ENCODE measurements at regions not wholly inside any gene's neighbourhood (a gene's known extent, or its start where the extent isn't known, plus 50 kb on each side); places are given as distances from the start of the nearest gene placed in this dataset.
A peak's percentile ranks its signal among the peaks of the same experiment; 100 is the strongest.

GRCh38 chr6:81476881-81477280 is 275.6 kb downstream of the TENT5A start:
- DNase-seq (ENCODE audit: low spot score): no peak

- no peak for DNase-seq (ENCODE audit: low spot score)
Measured at GRCh38 chr6:81475646-81476045, 276.8 kb downstream of the TENT5A start.

GRCh38 chr6:81465859-81466258 is 286.6 kb downstream of the TENT5A start:
- no peak for DNase-seq (ENCODE audit: low spot score)

GRCh38 chr6:81456416-81456815 is 296.1 kb downstream of the TENT5A start:
- DNase-seq (ENCODE audit: low spot score): no peak

GRCh38 chr6:81455641-81456040 is 296.8 kb downstream of the TENT5A start:
- DNase-seq (ENCODE audit: low spot score): no peak

- peak; percentile 28 for DNase-seq (ENCODE audit: low spot score)
Measured at GRCh38 chr6:81451787-81452186, 300.7 kb downstream of the TENT5A start.

- peak; percentile 30 for DNase-seq (ENCODE audit: low spot score)
Measured at GRCh38 chr6:81450180-81450579, 302.3 kb downstream of the TENT5A start.

- no peak for DNase-seq (ENCODE audit: low spot score)
Measured at GRCh38 chr6:81446509-81446908, 306.0 kb downstream of the TENT5A start.

- no peak for DNase-seq (ENCODE audit: low spot score)
Measured at GRCh38 chr6:81439417-81439816, 313.1 kb downstream of the TENT5A start.

GRCh38 chr6:81436990-81437389 is 315.5 kb downstream of the TENT5A start:
- DNase-seq (ENCODE audit: low spot score): no peak

GRCh38 chr6:81413306-81413705 is 339.2 kb downstream of the TENT5A start:
- no peak for DNase-seq (ENCODE audit: low spot score)

- DNase-seq (ENCODE audit: low spot score): no peak
Measured at GRCh38 chr6:81401970-81402690, 350.4 kb downstream of the TENT5A start.

- no peak for DNase-seq (ENCODE audit: low spot score)
Measured at GRCh38 chr6:81396916-81397315, 355.6 kb downstream of the TENT5A start.

- DNase-seq (ENCODE audit: low spot score): no peak
Measured at GRCh38 chr6:81387163-81387562, 365.3 kb downstream of the TENT5A start.

GRCh38 chr6:81384921-81385320 is 367.6 kb downstream of the TENT5A start:
- no peak for DNase-seq (ENCODE audit: low spot score)

GRCh38 chr6:81383472-81383871 is 369.0 kb downstream of the TENT5A start:
- no peak for DNase-seq (ENCODE audit: low spot score)

GRCh38 chr6:81382852-81383251 is 369.6 kb downstream of the TENT5A start:
- DNase-seq (ENCODE audit: low spot score): no peak

GRCh38 chr6:81381382-81381916 is 371.0 kb downstream of the TENT5A start:
- no peak for DNase-seq (ENCODE audit: low spot score)

- DNase-seq (ENCODE audit: low spot score): no peak
Measured at GRCh38 chr6:81380718-81381338, 371.7 kb downstream of the TENT5A start.

GRCh38 chr6:81376745-81377144 is 375.7 kb downstream of the TENT5A start:
- no peak for DNase-seq (ENCODE audit: low spot score)

- no peak for DNase-seq (ENCODE audit: low spot score)
Measured at GRCh38 chr6:81373414-81373813, 379.1 kb downstream of the TENT5A start.

GRCh38 chr6:81371930-81372329 is 380.6 kb downstream of the TENT5A start:
- DNase-seq (ENCODE audit: low spot score): no peak

- no peak for DNase-seq (ENCODE audit: low spot score)
Measured at GRCh38 chr6:81366972-81367371, 385.5 kb downstream of the TENT5A start.

All from mucosa of gallbladder (tissue), 1 donor.